ENCODE measurements at regions not wholly inside any gene's neighbourhood (a gene's known extent, or its start where the extent isn't known, plus 50 kb on each side); places are given as distances from the start of the nearest gene placed in this dataset.

DNA sequence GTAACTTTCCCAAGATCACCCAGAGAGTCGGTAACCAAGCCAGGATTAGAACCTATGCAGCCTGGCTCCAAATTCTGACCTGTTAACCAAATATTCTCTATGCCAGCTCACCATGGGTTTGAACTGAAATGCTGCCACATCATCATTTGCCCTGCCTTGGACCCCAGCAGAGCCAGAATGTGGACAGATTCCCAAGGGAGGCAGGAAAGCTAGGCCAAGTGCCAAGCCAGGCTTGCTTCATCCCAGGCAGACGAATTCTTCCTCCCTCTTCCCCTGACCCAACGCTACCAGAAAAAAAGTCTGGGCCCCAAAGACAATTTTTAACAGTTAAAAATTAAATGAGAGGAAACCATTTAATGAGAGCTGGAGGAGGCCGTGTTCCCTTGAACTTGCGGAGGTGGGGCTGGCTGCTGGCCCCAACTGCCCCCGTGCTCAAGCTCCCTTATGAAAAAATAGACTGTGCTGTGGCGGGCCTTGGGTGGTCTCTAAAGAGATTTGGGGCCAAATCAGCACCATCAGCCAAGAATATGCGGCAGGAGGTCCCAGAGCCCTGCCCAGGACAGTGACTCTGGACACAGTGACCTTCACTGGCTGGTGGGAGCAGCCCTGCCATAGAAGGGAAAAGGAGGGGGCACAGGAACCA is 184.1 kb upstream of the SYT13 start:
- no peak overlapping the region for H3K4me2 ChIP-seq (ENCODE audit: low read length)
- TF ChIP-seq EZH2phosphoT487 (IDR thresholded peaks at IDR 0.05; ENCODE audit: low read depth) = no peak
- TF ChIP-seq, protein P1, sequence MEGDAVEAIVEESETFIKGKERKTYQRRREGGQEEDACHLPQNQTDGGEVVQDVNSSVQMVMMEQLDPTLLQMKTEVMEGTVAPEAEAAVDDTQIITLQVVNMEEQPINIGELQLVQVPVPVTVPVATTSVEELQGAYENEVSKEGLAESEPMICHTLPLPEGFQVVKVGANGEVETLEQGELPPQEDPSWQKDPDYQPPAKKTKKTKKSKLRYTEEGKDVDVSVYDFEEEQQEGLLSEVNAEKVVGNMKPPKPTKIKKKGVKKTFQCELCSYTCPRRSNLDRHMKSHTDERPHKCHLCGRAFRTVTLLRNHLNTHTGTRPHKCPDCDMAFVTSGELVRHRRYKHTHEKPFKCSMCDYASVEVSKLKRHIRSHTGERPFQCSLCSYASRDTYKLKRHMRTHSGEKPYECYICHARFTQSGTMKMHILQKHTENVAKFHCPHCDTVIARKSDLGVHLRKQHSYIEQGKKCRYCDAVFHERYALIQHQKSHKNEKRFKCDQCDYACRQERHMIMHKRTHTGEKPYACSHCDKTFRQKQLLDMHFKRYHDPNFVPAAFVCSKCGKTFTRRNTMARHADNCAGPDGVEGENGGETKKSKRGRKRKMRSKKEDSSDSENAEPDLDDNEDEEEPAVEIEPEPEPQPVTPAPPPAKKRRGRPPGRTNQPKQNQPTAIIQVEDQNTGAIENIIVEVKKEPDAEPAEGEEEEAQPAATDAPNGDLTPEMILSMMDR (IDR thresholded peaks at IDR 0.05; ENCODE audit: low read depth, low read length) = no peak
- no peak overlapping the region for H3K9ac ChIP-seq (ENCODE audit: low read length)
- H4K20me1 ChIP-seq (ENCODE audit: insufficient read depth, low read length) = no peaks in the 10 kb centered on the region
- peaks cover 11% of the 10 kb centered on the region for H3K27me3 ChIP-seq (ENCODE audit: low read depth, low read length)
- H3K4me3 ChIP-seq (ENCODE audit: low read length) = no peak overlapping the region
- H3K9me3 ChIP-seq (ENCODE audit: insufficient read depth, low read length) = no peaks in the 10 kb centered on the region
- H3K4me1 ChIP-seq (ENCODE audit: low read length) = no peaks in the 10 kb centered on the region
- H3K79me2 ChIP-seq (ENCODE audit: low read length) = no peaks in the 10 kb centered on the region
- no peak overlapping the region for H3K27ac ChIP-seq (ENCODE audit: low read length)
- H2AFZ ChIP-seq (ENCODE audit: low read depth, low read length) = no peak overlapping the region
- no peaks in the 10 kb centered on the region for H3K36me3 ChIP-seq (replicated peaks; ENCODE audit: low read depth, low read length)

DNA sequence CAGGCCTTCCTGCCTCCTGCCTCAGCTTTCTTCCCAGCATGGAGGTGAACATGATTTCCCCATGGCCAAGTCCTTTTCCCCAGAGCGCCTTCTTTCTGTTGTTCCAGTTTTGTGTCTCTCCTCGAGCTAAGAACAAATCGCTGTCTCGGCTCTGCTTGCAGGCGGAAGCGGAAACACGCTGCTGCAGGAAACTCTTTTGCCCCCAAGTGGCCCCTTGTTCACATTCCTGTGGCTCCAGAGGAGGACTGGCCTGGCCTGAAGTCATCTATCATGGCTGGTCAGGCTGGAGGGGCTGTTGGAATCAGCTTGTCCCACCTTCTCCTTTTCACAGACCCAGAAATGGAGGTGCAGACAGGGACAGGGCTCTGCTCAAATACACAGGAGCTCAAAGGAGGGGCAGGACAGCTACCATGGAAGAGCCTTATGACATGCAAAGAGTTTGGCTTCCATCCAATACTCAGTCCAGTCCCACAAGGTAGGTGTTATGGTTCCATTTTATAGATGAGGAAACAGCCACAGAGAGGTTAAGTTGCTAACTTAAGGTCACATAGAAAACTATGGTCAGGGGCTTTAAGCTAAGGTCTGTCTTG is 182.2 kb upstream of the SYT13 start:
- peaks cover 12% of the 10 kb centered on the region for H3K27me3 ChIP-seq (ENCODE audit: low read depth, low read length)
- H3K79me2 ChIP-seq (ENCODE audit: low read length) = no peaks in the 10 kb centered on the region
- H3K9ac ChIP-seq (ENCODE audit: low read length) = no peak overlapping the region
- H4K20me1 ChIP-seq (ENCODE audit: insufficient read depth, low read length) = no peaks in the 10 kb centered on the region
- no peaks in the 10 kb centered on the region for H3K9me3 ChIP-seq (ENCODE audit: insufficient read depth, low read length)
- H2AFZ ChIP-seq (ENCODE audit: low read depth, low read length) = no peak overlapping the region
- TF ChIP-seq, protein P1 (IDR thresholded peaks at IDR 0.05; ENCODE audit: low read depth, low read length) = no peak
- no peak for TF ChIP-seq EZH2phosphoT487 (IDR thresholded peaks at IDR 0.05; ENCODE audit: low read depth)
- no peak overlapping the region for H3K4me2 ChIP-seq (ENCODE audit: low read length)
- H3K4me3 ChIP-seq (ENCODE audit: low read length) = no peak overlapping the region
- no peaks in the 10 kb centered on the region for H3K4me1 ChIP-seq (ENCODE audit: low read length)
- no peak overlapping the region for H3K27ac ChIP-seq (ENCODE audit: low read length)
- H3K36me3 ChIP-seq (replicated peaks; ENCODE audit: low read depth, low read length) = no peaks in the 10 kb centered on the region

DNA sequence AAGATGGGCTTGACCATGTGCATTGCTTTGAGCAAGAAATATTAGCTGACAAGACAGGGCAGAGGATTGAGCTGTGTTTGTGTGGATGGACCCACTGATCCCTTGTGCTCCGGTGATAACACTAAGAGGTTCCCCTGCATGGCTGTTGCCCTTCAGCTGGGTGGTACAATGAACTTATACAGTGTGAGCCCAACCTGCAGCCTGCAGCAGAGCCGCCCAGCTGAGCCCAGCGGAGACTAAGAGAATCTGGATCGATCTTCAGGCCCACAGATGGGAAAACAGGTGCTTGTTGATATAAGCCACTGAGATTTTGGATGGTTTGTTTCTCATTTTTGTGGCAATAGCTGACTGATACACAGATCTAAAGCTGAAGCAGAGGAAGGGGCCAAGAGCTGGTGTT is 177.4 kb upstream of the SYT13 start:
- Histone ChIP-seq H3K4me2 (ENCODE audit: low read length) (no peak overlapping the region), H3K27me3 (ENCODE audit: low read depth, low read length) (peaks cover 26% of the 10 kb centered on the region; the same call in 1 of the 2 replicates), H2AFZ (ENCODE audit: low read depth, low read length) (no peak overlapping the region), H3K36me3 (replicated peaks; ENCODE audit: low read depth, low read length) (no peaks in the 10 kb centered on the region), H3K4me1 (ENCODE audit: low read length) (no peaks in the 10 kb centered on the region), H3K9ac (ENCODE audit: low read length) (no peak overlapping the region), H3K9me3 (ENCODE audit: insufficient read depth, low read length) (no peaks in the 10 kb centered on the region), H3K4me3 (ENCODE audit: low read length) (no peak overlapping the region), H4K20me1 (ENCODE audit: insufficient read depth, low read length) (no peaks in the 10 kb centered on the region), H3K27ac (ENCODE audit: low read length) (no peak overlapping the region), H3K79me2 (ENCODE audit: low read length) (no peaks in the 10 kb centered on the region)
- TF ChIP-seq, protein P1 (IDR thresholded peaks at IDR 0.05; ENCODE audit: low read depth, low read length) = no peak
- no peak for TF ChIP-seq EZH2phosphoT487 (IDR thresholded peaks at IDR 0.05; ENCODE audit: low read depth)

DNA sequence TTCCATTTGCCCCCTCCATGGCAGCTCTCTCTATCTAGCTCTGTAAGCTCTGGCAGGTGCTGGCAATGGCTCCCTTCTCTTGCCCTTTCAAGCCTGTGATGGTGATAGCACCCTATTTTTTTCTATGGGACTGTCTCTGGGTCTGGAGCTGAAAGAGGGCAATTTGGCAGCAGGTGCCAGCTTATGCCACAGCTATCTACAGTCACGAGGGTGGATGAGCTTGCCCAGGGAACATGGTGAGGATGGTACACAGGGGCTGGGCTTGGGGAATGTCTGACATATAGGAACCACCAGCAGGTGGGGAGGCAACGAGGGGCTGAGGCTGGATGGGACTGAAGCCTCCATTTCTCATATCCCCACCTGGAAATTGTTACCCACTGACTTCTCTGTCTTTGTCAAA is 175.4 kb upstream of the SYT13 start:
- TF ChIP-seq, protein P1 (IDR thresholded peaks at IDR 0.05; ENCODE audit: low read depth, low read length) = no peak
- TF ChIP-seq EZH2phosphoT487 (IDR thresholded peaks at IDR 0.05; ENCODE audit: low read depth) = no peak
- Histone ChIP-seq H3K27me3 (ENCODE audit: low read depth, low read length) (peaks cover 31% of the 10 kb centered on the region; the same call in 1 of the 2 replicates), H4K20me1 (ENCODE audit: insufficient read depth, low read length) (no peaks in the 10 kb centered on the region)

More for the DNA sequence above, 175.4 kb upstream of the SYT13 start:
- Histone ChIP-seq H3K4me3 (ENCODE audit: low read length) (no peak overlapping the region), H3K4me2 (ENCODE audit: low read length) (no peak overlapping the region), H3K9me3 (ENCODE audit: insufficient read depth, low read length) (no peaks in the 10 kb centered on the region), H3K36me3 (replicated peaks; ENCODE audit: low read depth, low read length) (no peaks in the 10 kb centered on the region), H3K9ac (ENCODE audit: low read length) (no peak overlapping the region), H3K79me2 (ENCODE audit: low read length) (no peaks in the 10 kb centered on the region), H3K27ac (ENCODE audit: low read length) (no peak overlapping the region), H3K4me1 (ENCODE audit: low read length) (no peaks in the 10 kb centered on the region), H2AFZ (ENCODE audit: low read depth, low read length) (no peak overlapping the region)

All from OCI-LY3 (cell line).